HepG2 (cell line): ENCODE measurements at regions not wholly inside any gene's neighbourhood (a gene's known extent, or its start where the extent isn't known, plus 50 kb on each side); places are given as distances from the start of the nearest gene placed in this dataset.

Source experiments
- ATAC-seq: fragments of 200-7000 bp; cut with Tn5 transposase; 3 replicates; pipeline ENCODE4 v1.9.1; 2020; ENCODE audit warnings: mild to moderate bottlenecking, moderate library complexity
- BruUV-seq: library from RNA; stranded (reverse); fragments of 400-500 nt; replicated peaks from 2 replicates; lab custom pipeline; 2021; lab: Mats Ljungman, UMichigan
- CTCF ChIA-PET: fragments of 300-600 bp; formaldehyde crosslinking; extraction: SDS; loops from one replicate; lab custom pipeline; 2021; ENCODE audit warnings: low total read pairs, inconsistent platforms, low intra/inter-chr PET ratio; lab: Yijun Ruan, JAX
- POLR2A ChIA-PET: fragments of 350-600 bp; sonication (Branson Sonifier 250); formaldehyde crosslinking; loops from one replicate; lab custom pipeline; 2020; ENCODE audit warnings: antibody characterized with exemption, inconsistent platforms; lab: Yijun Ruan, JAX
- DNase-seq: peaks from one replicate; pipeline ENCODE4 v3.0.0-alpha.2; 2015; ENCODE audit warnings: low spot score
- FAIRE-seq: peaks from 3 replicates; lab custom pipeline; 2011; peaks lifted over from hg19 to GRCh38; lab: Jason Lieb, UNC
- H2AFZ ChIP-seq: one replicate; pipeline ENCODE4 v1.6.1; 2011; ENCODE audit warnings: low read length, inconsistent platforms
- H3K27ac ChIP-seq: fragments of 300-600 bp; 3 replicates; pipeline ENCODE4 v1.8.0; 2011; ENCODE audit warnings: mixed run types, mild to moderate bottlenecking, mixed read lengths, low read length, inconsistent platforms; ENCODE audit not compliant: insufficient read depth; ENCODE audit errors: extremely low read length
- H3K27me3 ChIP-seq, 2 experiments: fragments of 200-600 bp in 1 of 2; 2 replicates in 1 of 2; 3 replicates in 1 of 2; pipeline versions ENCODE4 v1.6.0 to v1.8.0; 2011; ENCODE audit warnings: low read length in 2 of 2, mild to moderate bottlenecking in 2 of 2, moderate library complexity in 2 of 2, inconsistent platforms in 1 of 2; ENCODE audit not compliant: insufficient read depth in 2 of 2, control insufficient read depth in 1 of 2
- H3K36me3 ChIP-seq, 2 experiments: fragments of 200-600 bp in 1 of 2; replicated peaks in 1 of 2; 2 replicates in 1 of 2; 3 replicates in 1 of 2; pipeline versions ENCODE4 v1.5.1 to v1.8.0; 2011; ENCODE audit warnings: low read length in 2 of 2, inconsistent platforms in 1 of 2; ENCODE audit not compliant: insufficient read depth in 2 of 2, control insufficient read depth in 1 of 2
- H3K4me1 ChIP-seq: 2 replicates; pipeline ENCODE4 v1.5.1; 2012; ENCODE audit warnings: low read length, inconsistent platforms; ENCODE audit not compliant: insufficient read depth
- H3K4me2 ChIP-seq: 2 replicates; pipeline ENCODE4 v1.6.0; 2011; ENCODE audit warnings: low read depth, low read length, inconsistent platforms
- H3K4me3 ChIP-seq, 3 experiments: fragments of 200-600 bp in 1 of 3; sonication (generic), shearing (Covaris generic) in 1 of 3; replicated peaks in 1 of 3; 2 replicates each; pipeline ENCODE4 v1.5.1; 2011 to 2016; ENCODE audit warnings: low read length in 3 of 3, inconsistent platforms in 2 of 3, low read depth in 2 of 3, mild to moderate bottlenecking in 2 of 3, control low read depth in 1 of 3, mixed read lengths in 1 of 3; ENCODE audit not compliant: insufficient read depth in 1 of 3
- H3K79me2 ChIP-seq: one replicate; pipeline ENCODE4 v1.6.1; 2011; ENCODE audit warnings: low read length, inconsistent platforms; ENCODE audit not compliant: insufficient read depth
- H3K9ac ChIP-seq: 2 replicates; pipeline ENCODE4 v1.6.0; 2011; ENCODE audit warnings: mild to moderate bottlenecking, low read depth, low read length, inconsistent platforms; ENCODE audit not compliant: insufficient read depth
- H3K9me3 ChIP-seq: 2 replicates; pipeline ENCODE4 v1.5.1; 2012; ENCODE audit warnings: mild to moderate bottlenecking, low read length
- H4K20me1 ChIP-seq: 2 replicates; pipeline ENCODE4 v1.6.0; 2011; ENCODE audit warnings: inconsistent platforms, mild to moderate bottlenecking, low read length, moderate library complexity; ENCODE audit not compliant: insufficient read depth
- HMG20A ChIP-seq: IDR thresholded peaks from 2 replicates; pipeline ENCODE4 v1.6.1; 2016; ENCODE audit warnings: borderline replicate concordance
- HNRNPUL1 ChIP-seq: fragments of 200-400 bp; formaldehyde crosslinking; IDR thresholded peaks from 2 replicates; pipeline ENCODE4 v1.6.1; 2017; ENCODE audit warnings: low read depth, mild to moderate bottlenecking, low read length, moderate library complexity
- JUN ChIP-seq: sonication (generic); formaldehyde crosslinking; IDR thresholded peaks from 2 replicates; pipeline ENCODE4 v1.4.0; 2020; ENCODE audit warnings: mild to moderate bottlenecking, missing genetic modification reagents
- MTF1 ChIP-seq: sonication (generic); formaldehyde crosslinking; IDR thresholded peaks from 2 replicates; pipeline ENCODE4 v1.5.0; 2020; ENCODE audit warnings: missing genetic modification reagents
- NFE2L1 ChIP-seq: sonication (generic); formaldehyde crosslinking; IDR thresholded peaks from 2 replicates; pipeline ENCODE4 v1.4.0; 2020; ENCODE audit warnings: missing genetic modification reagents, mild to moderate bottlenecking, borderline replicate concordance
- PLSCR1 ChIP-seq: sonication (generic); formaldehyde crosslinking; IDR thresholded peaks from 2 replicates; pipeline ENCODE4 v1.5.0; 2020; ENCODE audit warnings: missing genetic modification reagents, mild to moderate bottlenecking, borderline replicate concordance
- POLR2G ChIP-seq: fragments of 200-400 bp; formaldehyde crosslinking; IDR thresholded peaks from 2 replicates; pipeline ENCODE4 v1.6.1; 2018; ENCODE audit warnings: mild to moderate bottlenecking, low read depth, low read length, moderate library complexity
- THAP9 ChIP-seq: sonication (generic); formaldehyde crosslinking; IDR thresholded peaks from 2 replicates; pipeline ENCODE4; 2020; ENCODE audit warnings: missing genetic modification reagents, mild to moderate bottlenecking, borderline replicate concordance
- USF2 ChIP-seq, 2 experiments: sonication (generic) in 1 of 2; formaldehyde crosslinking in 1 of 2; IDR thresholded peaks; 2 replicates each; pipeline versions ENCODE4 v1.5.1 to v1.6.1; 2011 to 2020; ENCODE audit warnings: borderline replicate concordance in 1 of 2, low read depth in 1 of 2, low read length in 1 of 2, mild to moderate bottlenecking in 1 of 2, missing genetic modification reagents in 1 of 2, moderate library complexity in 1 of 2
- ZNF235 ChIP-seq: sonication (generic); formaldehyde crosslinking; IDR thresholded peaks from 2 replicates; pipeline ENCODE4 v1.8.1; 2023; ENCODE audit warnings: mild to moderate bottlenecking, missing genetic modification reagents, borderline replicate concordance
- ZNF292 ChIP-seq: sonication (generic); formaldehyde crosslinking; IDR thresholded peaks from 2 replicates; pipeline ENCODE4 v1.8.1; 2022; ENCODE audit warnings: mild to moderate bottlenecking, low read depth, missing genetic modification reagents, borderline replicate concordance
- ZNF326 ChIP-seq: sonication (generic); formaldehyde crosslinking; IDR thresholded peaks from 2 replicates; pipeline ENCODE4 v1.4.0; 2020; ENCODE audit warnings: missing genetic modification reagents, borderline replicate concordance
- ZNF383 ChIP-seq: sonication (generic); formaldehyde crosslinking; IDR thresholded peaks from 2 replicates; pipeline ENCODE4 v1.4.0; 2020; ENCODE audit warnings: missing genetic modification reagents, mild to moderate bottlenecking, borderline replicate concordance
- ZNF550 ChIP-seq: sonication (generic); formaldehyde crosslinking; IDR thresholded peaks from 2 replicates; pipeline ENCODE4 v1.4.0; 2020; ENCODE audit warnings: mild to moderate bottlenecking, missing genetic modification reagents, borderline replicate concordance
- ZNF724P ChIP-seq: sonication (generic); formaldehyde crosslinking; IDR thresholded peaks from 2 replicates; pipeline ENCODE4 v1.8.0; 2022; ENCODE audit warnings: missing genetic modification reagents, borderline replicate concordance
- ZNF792 ChIP-seq: IDR thresholded peaks from 2 replicates; pipeline ENCODE4 v1.6.1; 2016
- ZSCAN29 ChIP-seq: sonication (generic); formaldehyde crosslinking; conservative IDR thresholded peaks from 2 replicates; pipeline ENCODE4 v1.4.0; 2020; ENCODE audit warnings: mild to moderate bottlenecking, missing genetic modification reagents
- ZUFSP ChIP-seq: sonication (generic); formaldehyde crosslinking; IDR thresholded peaks from 2 replicates; pipeline ENCODE4 v1.9.0; 2021; ENCODE audit warnings: missing genetic modification reagents, mild to moderate bottlenecking, borderline replicate concordance
- WGBS: methylation state at CpG from one replicate; pipeline ENCODE4 v1.1.6; 2017; ENCODE audit warnings: low lambda C conversion rate; 5-methylcytosine and 5-hydroxymethylcytosine counted together
- in situ Hi-C: cut with HindIII; loops from 2 replicates; pipeline ENCODE4 v1.10.0; 2017; ENCODE audit warnings: low pct_unique_long_range_greater_than_20kb; ENCODE audit not compliant: extremely low pct_ligation_motif_present
- intact Hi-C: fragments of 100-400 bp; cut with micrococcal nuclease; formaldehyde crosslinking; loops from one replicate; pipeline ENCODE4 v1.10.0; 2022; ENCODE audit not compliant: unreplicated experiment

GRCh38 chr2:155839991-155840390, 492.5 kb downstream of the NR4A2 start (continued):
- no peak for TF ChIP-seq HNRNPUL1
- TF ChIP-seq ZNF724P: no peak
- no peak for TF ChIP-seq ZNF383
- TF ChIP-seq ZNF292: no peak
- no peak for TF ChIP-seq THAP9 (CRISPR knock-in tag)
- no peak for TF ChIP-seq ZNF792 (CRISPR knock-in tag)
- TF ChIP-seq ZUFSP: no peak

GRCh38 chr2:155839436-155839835, 493.1 kb downstream of the NR4A2 start:
- Histone ChIP-seq H3K4me2 (no peak overlapping the region), H2AFZ (no peak overlapping the region), H4K20me1 (no peaks in the 10 kb centered on the region), H3K4me1 (no peaks in the 10 kb centered on the region), H3K9me3 (no peaks in the 10 kb centered on the region), H3K79me2 (no peaks in the 10 kb centered on the region), H3K36me3 (no peaks in the 10 kb centered on the region), H3K9ac (no peak overlapping the region), H3K27me3 (no peaks in the 10 kb centered on the region), H3K27ac (no peak overlapping the region), H3K4me3 (no peak overlapping the region)
- 13% methylated on average over 3 of the region's 3 CpGs for WGBS
- ChIA-PET POLR2A (no interaction called here), CTCF (no interaction called here)
- no TSS peak for BruUV-seq
- in situ Hi-C loops (no loop called here), intact Hi-C loops (no loop called here)
- FAIRE-seq (no peak), ATAC-seq (no peak), DNase-seq (no peak)
- no peak for TF ChIP-seq NFE2L1 (CRISPR knock-in tag)
- TF ChIP-seq PLSCR1 (CRISPR knock-in tag): no peak
- no peak for TF ChIP-seq MTF1
- TF ChIP-seq ZSCAN29 (CRISPR knock-in tag): no peak
- no peak for TF ChIP-seq ZNF235 (CRISPR knock-in tag)
- TF ChIP-seq ZNF550 (CRISPR knock-in tag): no peak
- TF ChIP-seq USF2 (IDR thresholded peaks at IDR 0.05; ENCODE audit: low read depth, low read length): no peak
- no peak for TF ChIP-seq USF2 (CRISPR knock-in tag; IDR thresholded peaks at IDR 0.05; ENCODE audit: borderline replicate concordance)
- TF ChIP-seq ZNF326: no peak
- TF ChIP-seq POLR2G: no peak
- TF ChIP-seq JUN (CRISPR knock-in tag): no peak
- TF ChIP-seq HMG20A (CRISPR knock-in tag): no peak
